Astrocyte (in vitro differentiated cells and primary cell): ENCODE measurements at regions not wholly inside any gene's neighbourhood (a gene's known extent, or its start where the extent isn't known, plus 50 kb on each side); places are given as distances from the start of the nearest gene placed in this dataset.
A peak's percentile ranks its signal among the peaks of the same experiment; 100 is the strongest.

Source experiments
- DNase-seq: peaks from one replicate; pipeline ENCODE4 v3.0.0-alpha.2; 2010; ENCODE audit warnings: low read depth
- FAIRE-seq: peaks from 2 replicates; lab custom pipeline; 2011; peaks lifted over from hg19 to GRCh38; lab: Jason Lieb, UNC
- H2AFZ ChIP-seq: 2 replicates; pipeline ENCODE4 v1.6.0; 2012; ENCODE audit warnings: low read depth, low read length, inconsistent platforms
- H3K27ac ChIP-seq: 2 replicates; pipeline ENCODE4 v1.5.1; 2011; ENCODE audit warnings: low read depth, low read length, inconsistent platforms
- H3K27me3 ChIP-seq: 2 replicates; pipeline ENCODE4 v1.6.0; 2011; ENCODE audit warnings: low read length, inconsistent platforms; ENCODE audit not compliant: insufficient read depth
- H3K36me3 ChIP-seq: 2 replicates; pipeline ENCODE4 v1.5.1; 2011; ENCODE audit warnings: low read length, inconsistent platforms; ENCODE audit not compliant: insufficient read depth
- H3K4me1 ChIP-seq: 2 replicates; pipeline ENCODE4 v1.5.1; 2011; ENCODE audit warnings: low read length, inconsistent platforms; ENCODE audit not compliant: insufficient read depth
- H3K4me2 ChIP-seq: 2 replicates; pipeline ENCODE4 v1.6.0; 2012; ENCODE audit warnings: low read length, inconsistent platforms
- H3K4me3 ChIP-seq: 2 replicates; pipeline ENCODE4 v1.5.1; 2011; ENCODE audit warnings: low read depth, mild to moderate bottlenecking, low read length, inconsistent platforms; ENCODE audit not compliant: insufficient read depth
- H3K79me2 ChIP-seq: 2 replicates; pipeline ENCODE4 v1.6.0; 2012; ENCODE audit warnings: mild to moderate bottlenecking, low read length, inconsistent platforms; ENCODE audit not compliant: insufficient read depth
- H3K9ac ChIP-seq: 2 replicates; pipeline ENCODE4 v1.6.0; 2012; ENCODE audit warnings: mild to moderate bottlenecking, low read length, inconsistent platforms
- H3K9me3 ChIP-seq: 2 replicates; pipeline ENCODE4 v1.5.1; 2012; ENCODE audit warnings: low read depth, mild to moderate bottlenecking, low read length, inconsistent platforms; ENCODE audit not compliant: insufficient read depth
- H4K20me1 ChIP-seq: 2 replicates; pipeline ENCODE4 v1.6.0; 2012; ENCODE audit warnings: low read length, inconsistent platforms; ENCODE audit not compliant: insufficient read depth
- H3K27ac Mint-ChIP-seq: one replicate; pipeline ENCODE4 v1.8.0; 2021; ENCODE audit warnings: mild to moderate bottlenecking, mixed read lengths; ENCODE audit not compliant: unreplicated experiment
- H3K27me3 Mint-ChIP-seq: one replicate; pipeline ENCODE4 v1.8.0; 2021; ENCODE audit warnings: low read depth, mixed read lengths; ENCODE audit not compliant: unreplicated experiment
- H3K36me3 Mint-ChIP-seq: one replicate; pipeline ENCODE4 v1.8.0; 2021; ENCODE audit warnings: low read depth, mixed read lengths; ENCODE audit not compliant: unreplicated experiment
- H3K4me1 Mint-ChIP-seq: one replicate; pipeline ENCODE4 v1.8.0; 2021; ENCODE audit warnings: low read depth, mixed read lengths; ENCODE audit not compliant: unreplicated experiment
- H3K4me3 Mint-ChIP-seq: one replicate; pipeline ENCODE4 v1.8.0; 2021; ENCODE audit warnings: mild to moderate bottlenecking, moderate library complexity, mixed read lengths; ENCODE audit not compliant: unreplicated experiment
- H3K9me3 Mint-ChIP-seq: one replicate; pipeline ENCODE4 v1.8.0; 2021; ENCODE audit warnings: mild to moderate bottlenecking, mixed read lengths; ENCODE audit not compliant: unreplicated experiment
- EZH2 ChIP-seq: IDR thresholded peaks from 2 replicates; pipeline ENCODE4 v1.6.1; 2012; ENCODE audit warnings: mild to moderate bottlenecking, low read length, inconsistent platforms; ENCODE audit not compliant: insufficient read depth
- TF ChIP-seq, protein P1 (sequence below): IDR thresholded peaks from 2 replicates; pipeline ENCODE4 v1.5.1; 2011; ENCODE audit warnings: low read depth, mild to moderate bottlenecking, inconsistent platforms, low read length, moderate library complexity; ENCODE audit not compliant: insufficient read depth

DNA sequence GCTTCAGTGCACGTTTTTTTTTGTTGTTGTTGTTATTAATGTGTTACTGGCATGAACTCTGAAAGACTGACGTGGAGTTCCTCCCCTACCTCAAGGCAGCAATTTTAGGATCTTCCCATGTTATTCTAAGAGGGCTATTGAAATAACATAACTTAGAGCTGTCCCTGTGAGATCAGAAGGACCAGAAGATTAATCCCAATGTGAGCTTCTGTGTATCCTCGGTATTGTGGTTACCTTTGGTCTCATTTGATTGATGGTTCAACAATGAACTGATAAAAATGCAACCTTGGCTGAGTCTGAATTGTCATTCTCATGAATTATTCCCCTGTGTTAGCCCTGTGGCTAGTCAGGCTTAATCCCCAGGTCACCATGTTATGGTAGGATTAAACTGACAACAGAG is 394.1 kb downstream of the TRIB2 start:
- Mint-ChIP-seq H3K4me3 (no peak overlapping the region), H3K4me1 (peaks cover 8% of the 10 kb centered on the region), H3K27me3 (no peaks in the 10 kb centered on the region), H3K36me3 (no peaks in the 10 kb centered on the region), H3K9me3 (peaks cover 6% of the 10 kb centered on the region), H3K27ac (no peak overlapping the region)
- DNase-seq (peak; percentile 8), FAIRE-seq (no peak)
- Histone ChIP-seq H3K4me1 (no peaks in the 10 kb centered on the region), H4K20me1 (no peaks in the 10 kb centered on the region), H3K27ac (no peak overlapping the region), H3K4me2 (no peak overlapping the region), H3K27me3 (no peaks in the 10 kb centered on the region), H3K4me3 (no peak overlapping the region), H3K9me3 (no peaks in the 10 kb centered on the region), H3K9ac (no peak overlapping the region), H2AFZ (no peak overlapping the region), H3K79me2 (no peaks in the 10 kb centered on the region), H3K36me3 (no peaks in the 10 kb centered on the region)
- TF ChIP-seq, protein P1, sequence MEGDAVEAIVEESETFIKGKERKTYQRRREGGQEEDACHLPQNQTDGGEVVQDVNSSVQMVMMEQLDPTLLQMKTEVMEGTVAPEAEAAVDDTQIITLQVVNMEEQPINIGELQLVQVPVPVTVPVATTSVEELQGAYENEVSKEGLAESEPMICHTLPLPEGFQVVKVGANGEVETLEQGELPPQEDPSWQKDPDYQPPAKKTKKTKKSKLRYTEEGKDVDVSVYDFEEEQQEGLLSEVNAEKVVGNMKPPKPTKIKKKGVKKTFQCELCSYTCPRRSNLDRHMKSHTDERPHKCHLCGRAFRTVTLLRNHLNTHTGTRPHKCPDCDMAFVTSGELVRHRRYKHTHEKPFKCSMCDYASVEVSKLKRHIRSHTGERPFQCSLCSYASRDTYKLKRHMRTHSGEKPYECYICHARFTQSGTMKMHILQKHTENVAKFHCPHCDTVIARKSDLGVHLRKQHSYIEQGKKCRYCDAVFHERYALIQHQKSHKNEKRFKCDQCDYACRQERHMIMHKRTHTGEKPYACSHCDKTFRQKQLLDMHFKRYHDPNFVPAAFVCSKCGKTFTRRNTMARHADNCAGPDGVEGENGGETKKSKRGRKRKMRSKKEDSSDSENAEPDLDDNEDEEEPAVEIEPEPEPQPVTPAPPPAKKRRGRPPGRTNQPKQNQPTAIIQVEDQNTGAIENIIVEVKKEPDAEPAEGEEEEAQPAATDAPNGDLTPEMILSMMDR: no peak
- TF ChIP-seq EZH2: no peak

DNA sequence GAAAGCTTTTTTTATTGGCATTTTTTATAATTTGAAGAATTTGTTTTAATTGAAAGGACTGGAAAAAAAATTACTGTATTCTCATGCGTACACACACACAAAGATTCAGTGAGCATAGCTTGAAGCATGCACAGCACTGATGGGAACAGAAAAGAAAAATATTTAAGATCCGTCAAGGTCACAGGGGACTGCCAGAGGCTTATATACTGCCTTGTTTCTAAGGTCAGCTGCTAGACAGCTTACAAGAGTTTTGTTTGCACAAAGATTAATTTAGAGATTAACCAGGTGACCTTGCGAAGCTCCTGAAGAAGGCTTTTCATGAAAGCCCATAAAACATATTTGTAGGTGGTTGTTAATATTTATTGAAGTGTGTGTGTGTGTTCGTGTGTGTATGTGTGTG is 396.3 kb downstream of the TRIB2 start:
- H3K9me3 Mint-ChIP-seq: peaks cover 6% of the 10 kb centered on the region
- TF ChIP-seq EZH2: no peak
- TF ChIP-seq, protein P1: no peak
- H3K9me3 ChIP-seq: no peaks in the 10 kb centered on the region
- H2AFZ ChIP-seq: no peak overlapping the region
- no peaks in the 10 kb centered on the region for H3K4me1 ChIP-seq
- H3K9ac ChIP-seq: no peak overlapping the region
- no peak overlapping the region for H3K27ac ChIP-seq
- no peaks in the 10 kb centered on the region for H3K27me3 ChIP-seq
- H4K20me1 ChIP-seq: no peaks in the 10 kb centered on the region
- no peaks in the 10 kb centered on the region for H3K36me3 Mint-ChIP-seq
- H3K4me3 ChIP-seq: no peak overlapping the region
- no peak for DNase-seq
- FAIRE-seq: no peak
- peaks cover 8% of the 10 kb centered on the region for H3K4me1 Mint-ChIP-seq
- H3K79me2 ChIP-seq: no peaks in the 10 kb centered on the region
- H3K4me3 Mint-ChIP-seq: no peak overlapping the region
- no peak overlapping the region for H3K27ac Mint-ChIP-seq
- no peaks in the 10 kb centered on the region for H3K27me3 Mint-ChIP-seq
- no peak overlapping the region for H3K4me2 ChIP-seq
- no peaks in the 10 kb centered on the region for H3K36me3 ChIP-seq

DNA sequence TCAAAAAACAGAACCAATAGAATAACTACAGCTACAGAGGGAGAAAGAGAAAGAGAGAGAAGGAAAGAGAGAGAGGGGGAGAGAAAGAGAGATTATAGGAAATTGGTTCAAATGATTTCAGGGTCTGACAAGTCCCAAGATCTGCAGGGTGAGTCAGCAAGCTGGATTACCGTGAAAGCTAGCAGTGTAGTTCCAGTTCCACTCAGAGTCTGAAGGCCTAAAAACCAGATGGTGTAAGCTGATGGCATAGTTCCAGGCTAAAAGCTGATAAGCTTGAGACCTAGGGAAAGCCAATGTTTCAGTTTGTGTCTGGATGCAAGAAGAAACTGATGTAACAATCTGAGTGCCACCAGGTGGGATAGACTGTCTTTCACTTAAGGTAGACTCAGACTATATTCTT is 397.7 kb downstream of the TRIB2 start:
- no peaks in the 10 kb centered on the region for H3K27me3 ChIP-seq

More for the DNA sequence above, 397.7 kb downstream of the TRIB2 start:
- TF ChIP-seq, protein P1: no peak
- no peak for TF ChIP-seq EZH2
- H2AFZ ChIP-seq: peak overlapping the region; percentile 13
- H3K4me3 ChIP-seq: no peak overlapping the region
- no peaks in the 10 kb centered on the region for H3K9me3 ChIP-seq
- no peaks in the 10 kb centered on the region for H3K4me1 ChIP-seq
- no peaks in the 10 kb centered on the region for H3K36me3 ChIP-seq
- H3K9ac ChIP-seq: no peak overlapping the region
- H3K4me3 Mint-ChIP-seq: no peak overlapping the region
- no peak for FAIRE-seq
- no peaks in the 10 kb centered on the region for H3K79me2 ChIP-seq
- peaks cover 6% of the 10 kb centered on the region for H3K9me3 Mint-ChIP-seq
- H4K20me1 ChIP-seq: no peaks in the 10 kb centered on the region
- H3K27ac Mint-ChIP-seq: no peak overlapping the region
- no peaks in the 10 kb centered on the region for H3K36me3 Mint-ChIP-seq
- no peak overlapping the region for H3K27ac ChIP-seq
- H3K4me2 ChIP-seq: no peak overlapping the region
- peak; percentile 57 for DNase-seq
- peaks cover 8% of the 10 kb centered on the region for H3K4me1 Mint-ChIP-seq
- no peaks in the 10 kb centered on the region for H3K27me3 Mint-ChIP-seq
